Stomach smooth muscle (tissue), 2 donors: ENCODE measurements at regions not wholly inside any gene's neighbourhood (a gene's known extent, or its start where the extent isn't known, plus 50 kb on each side); places are given as distances from the start of the nearest gene placed in this dataset.

Experiments
- H3K27ac ChIP-seq: one replicate; pipeline ENCODE4 v1.7.0; 2013; ENCODE audit warnings: mild to moderate bottlenecking, low read length, inconsistent platforms
- H3K27me3 ChIP-seq, 2 donors: one replicate each; pipeline ENCODE4 v1.7.0; 2013; ENCODE audit warnings: low read length in 2 of 2; ENCODE audit not compliant: insufficient read depth in 2 of 2, control insufficient read depth in 1 of 2
- H3K36me3 ChIP-seq, 2 donors: one replicate each; pipeline ENCODE4 v1.7.0; 2013; ENCODE audit warnings: low read length in 2 of 2; ENCODE audit not compliant: control insufficient read depth in 2 of 2, insufficient read depth in 2 of 2
- H3K4me1 ChIP-seq: one replicate; pipeline ENCODE4 v1.7.0; 2013; ENCODE audit warnings: low read length; ENCODE audit not compliant: control insufficient read depth, insufficient read depth
- H3K4me3 ChIP-seq, 2 donors: one replicate each; pipeline ENCODE4 v1.7.0; 2013; ENCODE audit warnings: low read length in 2 of 2
- H3K9ac ChIP-seq, 2 donors: one replicate each; pipeline ENCODE4 v1.7.0; 2013; ENCODE audit warnings: low read length in 2 of 2, mild to moderate bottlenecking in 1 of 2
- H3K9me3 ChIP-seq, 2 donors: one replicate each; pipeline ENCODE4 v1.7.0; 2013; ENCODE audit warnings: low read length in 2 of 2; ENCODE audit not compliant: control insufficient read depth in 2 of 2
- donor health status: healthy.
- donor health status: Pancreatic carcinoma.

DNA sequence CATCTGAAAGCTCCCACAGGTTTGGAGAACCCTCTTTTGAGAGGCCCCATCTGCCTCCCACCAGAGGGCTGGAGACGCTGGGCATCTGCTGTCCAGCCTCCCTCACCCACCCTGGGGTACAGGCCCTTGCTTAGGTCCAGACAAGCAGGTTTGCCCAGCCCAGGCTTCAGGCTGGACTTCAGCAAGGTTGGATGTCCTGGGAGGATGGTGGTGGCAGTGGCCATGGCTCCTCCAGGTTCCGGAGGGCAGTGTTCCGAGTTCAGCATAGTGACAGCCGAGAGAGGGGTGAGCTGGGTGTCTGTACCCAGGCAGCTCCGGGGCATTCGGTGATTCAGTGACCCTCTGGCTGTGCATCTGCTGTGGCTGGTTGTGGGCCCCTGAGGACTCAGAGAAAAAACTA is 58.2 kb upstream of the HDAC4 start:
- H3K36me3 ChIP-seq = no peaks in the 10 kb centered on the region

DNA sequence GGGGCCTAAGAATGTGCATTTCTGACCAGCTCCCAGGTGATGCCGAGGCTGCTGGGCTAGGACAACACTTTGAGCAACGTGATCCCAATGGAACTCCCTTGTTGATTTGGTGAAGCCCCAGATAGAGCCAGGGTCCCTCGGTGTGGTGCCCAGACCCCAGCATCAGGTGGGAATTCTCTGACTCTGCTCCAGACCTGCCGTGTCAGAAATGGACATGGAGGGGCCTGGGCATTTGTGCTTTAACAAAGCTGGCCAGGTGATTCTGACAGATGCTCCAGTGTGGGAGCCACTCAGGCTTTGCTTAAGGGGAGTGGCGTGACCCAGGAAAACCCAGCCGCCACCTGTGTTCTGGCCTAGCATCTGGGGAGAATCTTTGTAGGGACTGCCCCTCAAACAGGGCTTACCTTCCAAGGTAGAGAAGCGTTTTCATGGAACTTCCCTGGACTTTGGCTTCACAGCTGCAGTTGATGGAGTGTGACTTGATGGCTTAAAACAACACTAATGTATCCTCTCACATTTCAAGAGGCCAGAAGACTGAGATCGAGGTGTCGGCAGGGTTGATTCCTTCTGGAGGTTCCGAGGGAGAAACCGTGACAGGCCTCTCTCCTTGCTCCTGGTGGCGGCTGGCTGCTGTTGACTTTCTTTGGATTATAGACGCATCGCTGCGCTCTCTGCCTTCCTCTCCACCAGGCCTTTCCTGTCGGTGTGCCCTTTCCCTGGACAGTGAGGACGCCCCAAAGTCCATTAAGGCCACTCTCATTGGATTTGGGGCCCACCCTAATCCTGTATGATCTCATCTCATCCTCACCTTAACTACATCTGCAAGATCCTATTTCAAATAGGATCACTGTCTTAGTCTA is 57.0 kb upstream of the HDAC4 start:
- H3K27me3 ChIP-seq = no peaks in the 10 kb centered on the region
- H3K27ac ChIP-seq = no peak overlapping the region
- no peaks in the 10 kb centered on the region for H3K36me3 ChIP-seq
- H3K9ac ChIP-seq = no peak overlapping the region
- peaks cover under 1% of the 10 kb centered on the region for H3K4me1 ChIP-seq
- H3K9me3 ChIP-seq = peaks cover 0 to 3% of the 10 kb centered on the region in 2 donors
- no peak overlapping the region for H3K4me3 ChIP-seq

More for the DNA sequence above, 58.2 kb upstream of the HDAC4 start:
- Histone ChIP-seq H3K4me1 (peaks cover 11% of the 10 kb centered on the region), H3K27me3 (no peaks in the 10 kb centered on the region), H3K9ac (no peak overlapping the region), H3K27ac (no peak overlapping the region), H3K4me3 (no peak overlapping the region), H3K9me3 (peaks cover 0 to 3% of the 10 kb centered on the region in 2 donors)

DNA sequence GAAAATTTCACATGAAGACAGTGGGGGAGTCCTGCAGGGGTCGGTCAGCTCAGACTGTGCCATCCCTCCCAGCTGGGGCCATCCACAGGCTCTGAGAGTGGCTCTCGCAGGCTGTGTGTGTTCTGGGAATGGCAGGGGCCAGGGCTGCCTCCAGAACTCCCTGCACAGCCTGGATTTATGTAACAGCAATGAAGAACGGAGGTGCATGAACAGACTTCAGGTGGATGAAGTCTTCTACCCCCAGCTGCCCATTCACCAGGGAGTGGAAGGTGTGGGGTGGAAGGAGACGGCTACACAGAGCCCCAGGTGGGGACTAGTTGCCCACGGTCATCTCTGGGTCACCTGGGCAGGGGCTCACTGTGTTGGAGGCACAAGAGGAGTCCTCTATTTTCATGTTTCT is 56.1 kb upstream of the HDAC4 start:
- Histone ChIP-seq H3K9me3 (peaks cover 3% of the 10 kb centered on the region in 2 donors), H3K9ac (no peak overlapping the region), H3K27me3 (no peaks in the 10 kb centered on the region), H3K4me1 (no peaks in the 10 kb centered on the region), H3K36me3 (no peaks in the 10 kb centered on the region), H3K27ac (no peak overlapping the region), H3K4me3 (no peak overlapping the region)

DNA sequence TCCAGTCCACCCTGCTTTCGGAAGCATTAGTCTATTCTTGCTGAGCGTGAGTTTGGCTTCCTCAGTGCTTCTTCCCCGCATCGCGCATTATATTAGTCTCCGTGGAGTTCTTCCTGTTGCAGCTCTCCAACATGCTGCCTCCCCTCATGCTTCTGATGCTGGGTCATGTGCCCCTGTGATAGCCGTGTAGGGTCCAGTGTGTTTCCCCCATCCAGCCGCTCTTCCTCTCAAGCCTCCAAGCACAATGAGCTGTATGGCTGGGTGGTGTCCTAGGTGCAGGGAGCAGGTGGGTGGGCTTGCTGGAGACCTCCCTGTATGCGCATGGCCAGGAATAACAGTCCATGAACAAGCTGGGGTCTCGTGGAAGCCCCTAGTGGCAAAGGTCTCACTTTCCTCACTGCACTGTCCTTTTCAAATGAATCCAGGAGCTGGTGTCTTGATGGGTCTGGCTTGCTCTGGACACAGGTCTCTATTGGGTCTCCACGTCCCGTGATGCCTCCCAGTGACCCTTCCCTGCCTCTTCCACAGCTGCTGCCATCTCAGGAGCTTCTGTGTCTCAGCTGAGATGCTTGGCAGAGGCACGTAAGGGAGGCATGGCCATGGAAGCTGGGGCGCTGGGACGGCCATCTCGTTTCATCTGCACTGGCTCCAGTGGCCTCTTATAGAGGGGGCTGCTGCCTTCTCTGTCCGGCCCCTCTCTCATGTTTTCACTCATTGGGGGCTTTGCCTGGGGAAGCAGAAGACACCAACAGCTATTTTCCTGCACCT is 54.8 kb upstream of the HDAC4 start:
- H3K36me3 ChIP-seq = no peaks in the 10 kb centered on the region
- H3K9ac ChIP-seq = no peak overlapping the region
- H3K4me1 ChIP-seq = no peaks in the 10 kb centered on the region
- no peak overlapping the region for H3K27ac ChIP-seq
- H3K4me3 ChIP-seq = no peak overlapping the region
- peaks cover 3% of the 10 kb centered on the region in 2 donors for H3K9me3 ChIP-seq
- no peaks in the 10 kb centered on the region for H3K27me3 ChIP-seq

DNA sequence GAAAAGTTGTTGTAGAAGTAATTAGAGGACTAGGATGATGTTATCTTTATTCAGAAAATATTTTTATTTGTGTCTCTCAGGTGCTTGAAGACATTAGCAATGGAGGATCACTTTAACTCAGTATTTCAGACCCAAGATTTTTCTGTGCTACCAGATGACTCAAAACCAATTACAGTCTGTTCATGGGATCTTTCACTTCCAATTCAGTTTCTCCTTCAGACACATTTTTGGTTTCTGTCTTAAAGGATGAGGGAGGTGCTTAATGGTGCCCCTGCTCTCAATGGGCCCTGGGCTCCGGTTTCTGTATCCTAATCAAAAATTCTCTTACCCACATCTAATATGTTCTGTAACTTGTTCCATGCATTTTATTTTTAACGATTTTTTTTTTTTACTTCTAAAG is 53.7 kb upstream of the HDAC4 start:
- H3K4me1 ChIP-seq = no peaks in the 10 kb centered on the region
- H3K9me3 ChIP-seq = peaks cover 3% of the 10 kb centered on the region in 2 donors
- no peaks in the 10 kb centered on the region for H3K27me3 ChIP-seq
- H3K36me3 ChIP-seq = no peaks in the 10 kb centered on the region
- no peak overlapping the region for H3K27ac ChIP-seq
- H3K9ac ChIP-seq = no peak overlapping the region
- no peak overlapping the region for H3K4me3 ChIP-seq
